ENCODE measurements at regions not wholly inside any gene's neighbourhood (a gene's known extent, or its start where the extent isn't known, plus 50 kb on each side); places are given as distances from the start of the nearest gene placed in this dataset.

DNA sequence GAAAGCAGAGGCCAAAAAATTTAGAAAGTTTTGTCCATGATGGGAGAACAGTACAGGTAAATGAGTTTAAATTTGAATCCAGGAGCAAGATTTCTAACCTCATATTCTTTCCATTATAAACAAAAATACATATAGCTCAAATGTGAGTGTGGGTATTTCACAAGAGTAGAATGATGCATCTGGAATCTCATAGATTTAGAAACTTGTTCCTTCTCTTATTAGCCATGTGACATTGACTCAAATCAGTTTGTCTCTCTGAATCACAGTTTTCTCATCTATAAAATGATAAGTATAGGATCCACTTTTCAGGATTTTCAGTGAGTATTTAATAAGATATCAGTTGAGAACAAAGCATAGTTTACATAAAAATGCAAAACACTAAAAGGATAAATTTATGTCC lies 436.3 kb upstream of the PAPPA start:
- TF ChIP-seq CTCF (conservative IDR thresholded peaks at IDR 0.05), result no peak
- Histone ChIP-seq H3K23me2 (ENCODE audit: insufficient read length, low read depth, low read length, poor library complexity, severe bottlenecking) (no peaks in the 10 kb centered on the region), H2BK15ac (ENCODE audit: low read depth, low read length) (no peak overlapping the region), H2BK120ac (ENCODE audit: low read depth, low read length, poor library complexity, severe bottlenecking) (no peak overlapping the region), H4K91ac (ENCODE audit: insufficient read length, low read depth, low read length) (no peak overlapping the region), H2BK12ac (ENCODE audit: insufficient read length, low read depth, low read length) (no peak overlapping the region), H2BK20ac (ENCODE audit: low read depth, low read length, poor library complexity, severe bottlenecking) (no peak overlapping the region), H3K79me1 (ENCODE audit: insufficient read depth, low read depth, low read length, poor library complexity, severe bottlenecking) (no peaks in the 10 kb centered on the region), H3K14ac (ENCODE audit: insufficient read depth, low read length) (no peak overlapping the region), H3K9ac (ENCODE audit: extremely low read depth, insufficient read length, low read length) (no peak overlapping the region), H3K56ac (ENCODE audit: insufficient read length, low read depth, low read length) (no peak overlapping the region), H3K18ac (ENCODE audit: insufficient read length, low read depth, low read length) (no peak overlapping the region), H4K8ac (replicated peaks; ENCODE audit: insufficient read length, low read depth, low read length) (no peak overlapping the region), H2BK5ac (ENCODE audit: insufficient read length, low read length) (no peak overlapping the region), H2AFZ (ENCODE audit: low read length) (no peak overlapping the region), H3K23ac (ENCODE audit: insufficient read length, low read depth, low read length) (no peak overlapping the region), H3K79me2 (ENCODE audit: insufficient read depth, low read length) (no peaks in the 10 kb centered on the region), H4K20me1 (ENCODE audit: control insufficient read depth, insufficient read depth, insufficient read length) (no peaks in the 10 kb centered on the region), H4K5ac (ENCODE audit: insufficient read length, low read depth, low read length) (no peak overlapping the region), H3K4me2 (ENCODE audit: insufficient read depth, insufficient read length, low read length) (no peak overlapping the region), H3K27ac (ENCODE audit: insufficient read length, low read depth, low read length) (no peak overlapping the region), H3K9me3 (ENCODE audit: control insufficient read depth, low read depth, low read length) (no peaks in the 10 kb centered on the region), H3K27me3 (ENCODE audit: insufficient read depth, low read length) (no peaks in the 10 kb centered on the region), H2AK5ac (ENCODE audit: insufficient read length, low read length) (no peak overlapping the region), H3T11ph (ENCODE audit: low read length) (no peak overlapping the region), H3K4ac (ENCODE audit: low read depth, low read length) (no peak overlapping the region), H3K4me1 (ENCODE audit: insufficient read depth, low read length) (no peaks in the 10 kb centered on the region; the same call in 1 of the 2 replicates)
- no peaks in the 10 kb centered on the region for H3K9me3 Mint-ChIP-seq
- no peaks in the 10 kb centered on the region for H3K36me3 Mint-ChIP-seq (ENCODE audit: insufficient read depth in 1 of 3, low read depth in 3 of 3)
- peaks cover 4 to 10% of the 10 kb centered on the region in 2 experiments for H3K4me1 Mint-ChIP-seq
- H3K4me3 Mint-ChIP-seq, result no peak overlapping the region
- H3K27ac Mint-ChIP-seq, result no peak overlapping the region
- no peaks in the 10 kb centered on the region for H3K27me3 Mint-ChIP-seq (ENCODE audit: low read depth)
- DNase-seq, result no peak
